Amniotic stem cell (primary cell): ENCODE measurements at regions not wholly inside any gene's neighbourhood (a gene's known extent, or its start where the extent isn't known, plus 50 kb on each side); places are given as distances from the start of the nearest gene placed in this dataset.

Source experiments
- DNase-seq: peaks from one replicate; lab custom pipeline; 2025; lab: John Stamatoyannopoulos, UW

GRCh38 chr10:21172930-21173801 is 276.1 kb upstream of the NEBL start:
- no peak for DNase-seq

DNA sequence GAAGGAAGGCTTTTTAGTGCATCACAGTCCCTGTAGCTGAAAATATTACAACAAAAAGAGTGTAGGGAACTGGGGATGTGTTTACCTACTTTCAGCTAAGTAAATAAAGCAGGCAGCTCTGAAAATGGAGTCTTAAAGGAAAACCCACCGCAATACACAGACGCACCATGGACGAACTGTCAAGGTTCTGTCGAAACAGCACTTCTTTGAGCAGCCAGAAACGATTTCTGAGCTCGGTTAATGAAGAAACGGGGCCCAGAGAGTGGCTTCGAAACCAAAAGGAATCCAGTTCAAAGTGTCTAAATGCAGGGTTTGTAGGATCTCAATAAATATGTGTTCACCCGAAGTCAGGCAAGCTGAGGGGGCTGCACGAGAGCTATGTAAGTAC is 275.4 kb upstream of the NEBL start:
- no peak for DNase-seq

DNA sequence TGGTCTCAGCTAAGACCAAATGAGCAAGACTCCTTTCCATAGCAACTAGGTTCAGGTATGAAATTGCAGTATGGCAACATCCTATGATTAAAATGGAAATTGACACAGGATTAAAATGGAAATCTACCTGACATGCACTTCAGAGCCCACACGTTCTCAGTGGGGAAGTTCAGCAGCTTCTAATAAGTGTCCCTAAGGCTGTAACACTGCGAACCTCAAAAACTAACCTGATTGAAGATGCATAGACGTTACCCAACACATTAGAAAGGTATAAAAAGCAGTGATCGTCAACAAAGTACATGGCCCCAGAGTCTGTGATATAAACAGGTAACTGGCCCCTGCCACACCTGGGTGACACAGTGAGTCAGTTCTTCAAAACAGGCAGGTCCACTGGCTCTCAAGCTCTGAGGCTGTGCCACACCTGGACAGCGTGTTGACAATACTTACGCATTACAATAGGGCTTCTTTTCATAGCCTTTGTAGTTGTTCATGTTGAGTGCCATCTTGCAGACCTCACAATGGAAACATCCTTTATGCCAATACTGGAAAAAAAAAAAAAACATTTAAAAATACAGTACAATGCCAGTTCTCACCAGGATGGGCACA is 274.9 kb upstream of the NEBL start:
- no peak for DNase-seq

DNA sequence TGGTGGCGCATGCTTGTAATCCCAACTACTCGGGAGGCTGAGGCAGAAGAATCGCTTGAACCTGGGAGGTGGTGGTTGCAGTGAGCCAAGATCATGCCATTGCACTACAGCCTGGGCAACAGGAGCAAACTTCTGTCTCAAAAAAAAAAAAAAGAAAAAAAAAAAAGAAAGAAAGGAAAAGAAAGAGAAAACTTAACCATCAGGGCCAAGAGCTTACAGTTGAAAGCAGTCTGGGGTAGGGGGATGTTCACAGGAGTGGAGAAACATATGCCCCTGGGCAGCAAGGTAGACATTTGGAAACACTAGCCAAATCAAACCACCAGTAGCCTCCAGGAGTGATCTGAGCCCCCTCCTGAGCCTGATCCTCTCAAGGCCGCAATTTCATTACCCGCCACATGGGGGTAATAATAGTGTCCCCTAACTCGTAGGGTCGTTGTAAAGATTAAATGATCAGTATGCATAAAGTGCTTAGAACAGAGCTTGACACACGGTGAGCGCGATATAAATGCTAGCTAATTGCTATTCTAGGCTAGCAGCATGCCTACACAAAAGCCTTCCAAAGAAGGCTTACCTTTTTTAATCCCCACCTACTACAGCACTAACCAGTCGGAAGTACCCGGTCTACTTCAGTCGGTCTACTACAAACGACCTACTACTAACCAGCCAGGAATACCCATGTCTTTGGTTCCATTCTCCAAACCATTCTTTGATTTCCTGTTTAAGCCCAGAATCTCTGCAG is 274.3 kb upstream of the NEBL start:
- DNase-seq, result no peak

DNA sequence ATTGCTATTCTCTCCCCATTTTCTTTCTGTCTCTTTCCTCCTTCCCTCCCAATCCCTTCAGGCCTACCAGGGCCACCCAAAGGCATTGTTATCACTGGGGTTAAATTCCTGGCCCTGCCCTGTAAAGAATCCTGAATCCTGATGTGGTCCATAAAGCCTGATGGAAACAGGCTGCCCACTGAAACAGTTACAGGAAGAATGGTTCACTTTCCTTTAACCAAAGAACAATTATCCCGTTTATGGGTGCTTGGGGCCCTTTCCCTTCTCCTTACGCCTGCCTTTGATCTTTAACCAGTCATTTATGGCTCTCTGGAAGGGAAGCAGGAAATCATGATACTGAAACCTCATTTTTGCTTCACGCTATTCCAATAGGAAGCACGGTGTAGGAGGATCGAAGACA is 273.1 kb upstream of the NEBL start:
- no peak for DNase-seq

GRCh38 chr10:21169271-21169670 is 272.2 kb upstream of the NEBL start:
- no peak for DNase-seq

- no peak for DNase-seq
Measured at GRCh38 chr10:21167288-21168010, 270.3 kb upstream of the NEBL start.

- DNase-seq, result no peak
Measured at GRCh38 chr10:21166557-21167287, 269.6 kb upstream of the NEBL start.

DNA sequence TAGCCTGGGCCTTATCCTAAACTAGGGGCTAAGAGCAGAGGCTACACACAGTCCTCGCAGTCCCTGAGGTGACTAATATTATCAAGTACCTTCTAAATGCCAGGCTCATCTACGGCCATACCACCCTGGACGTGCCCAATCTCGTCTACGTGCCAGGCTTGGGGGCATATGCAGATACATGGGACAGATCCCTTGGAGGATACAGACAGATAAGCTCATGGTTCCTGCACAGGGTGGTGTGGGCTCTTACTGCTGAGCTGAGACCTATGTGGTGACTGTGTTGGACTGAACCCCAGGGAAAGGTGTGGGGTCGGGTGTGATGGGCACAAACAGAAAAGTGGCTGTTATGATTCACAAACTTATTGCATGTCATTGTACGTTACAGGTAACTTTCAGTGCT is 268.4 kb upstream of the NEBL start:
- no peak for DNase-seq

GRCh38 chr10:21164687-21165086 is 267.6 kb upstream of the NEBL start:
- DNase-seq, result no peak

- DNase-seq, result no peak
Measured at GRCh38 chr10:21162948-21163347, 265.8 kb upstream of the NEBL start.

DNA sequence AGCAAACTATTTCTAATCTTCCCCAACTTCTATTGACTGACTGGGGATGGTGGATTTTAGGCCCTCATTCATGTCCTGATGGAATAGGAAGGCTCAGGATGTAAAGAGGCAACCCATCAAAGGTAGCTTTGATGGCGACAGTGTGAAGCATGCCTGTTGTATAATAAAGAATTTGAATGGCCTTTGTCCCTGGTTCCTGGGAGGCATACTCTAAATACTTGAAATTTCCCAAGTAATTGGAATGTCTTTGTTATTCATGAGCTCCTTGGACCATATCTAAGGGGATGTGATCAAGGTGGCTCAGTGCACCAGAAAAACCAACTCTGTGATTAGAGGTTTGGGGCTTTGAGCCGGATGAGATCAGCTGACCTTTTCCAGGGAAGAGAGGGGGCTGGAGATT is 264.5 kb upstream of the NEBL start:
- no peak for DNase-seq

DNA sequence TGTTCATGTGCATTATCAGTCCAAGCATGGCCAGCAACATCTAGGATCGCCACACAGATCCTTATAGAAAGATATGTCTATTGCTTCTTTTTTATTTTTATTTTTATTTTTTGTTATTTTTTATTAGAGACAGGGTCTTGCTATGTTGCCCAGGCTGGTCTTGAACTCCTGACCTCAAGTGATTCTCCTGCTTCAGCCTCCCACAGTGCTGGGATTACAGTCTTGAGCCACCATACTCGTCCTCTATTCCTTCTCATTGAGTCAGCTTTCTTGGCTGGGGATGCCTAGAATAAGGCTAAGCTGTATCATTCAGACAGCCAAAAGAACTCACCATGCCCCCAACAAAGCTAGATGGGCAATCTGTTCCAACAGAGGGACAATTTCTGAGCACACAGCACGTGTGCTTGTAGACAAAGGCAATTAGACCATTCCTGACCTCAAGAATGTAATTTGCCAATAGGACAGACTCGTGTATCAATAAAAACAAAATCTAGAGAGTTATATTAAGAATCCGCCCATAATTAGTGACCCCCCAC is 264.0 kb upstream of the NEBL start:
- no peak for DNase-seq

- DNase-seq, result no peak
Measured at GRCh38 chr10:21160116-21160515, 263.0 kb upstream of the NEBL start.

DNA sequence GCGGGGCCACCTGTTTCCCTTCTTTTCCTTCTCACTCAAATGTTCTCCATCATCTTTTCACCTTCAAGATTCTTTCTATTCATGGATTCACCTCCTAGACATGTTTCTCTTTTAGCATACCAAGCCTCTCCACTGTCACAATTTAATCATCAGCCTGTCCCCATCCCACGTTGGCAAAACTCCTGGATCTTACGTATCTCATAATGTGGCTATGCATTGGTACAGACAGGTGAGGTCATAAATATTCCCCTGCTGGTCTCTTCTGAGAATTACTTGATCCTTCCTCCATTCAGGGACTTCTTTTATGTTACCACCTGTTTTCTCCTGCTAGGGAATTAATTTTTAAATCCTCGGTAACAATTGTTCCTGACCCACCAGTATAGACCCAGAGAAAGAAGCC is 262.6 kb upstream of the NEBL start:
- no peak for DNase-seq

- DNase-seq, result no peak
Measured at GRCh38 chr10:21158301-21158700, 261.2 kb upstream of the NEBL start.

DNA sequence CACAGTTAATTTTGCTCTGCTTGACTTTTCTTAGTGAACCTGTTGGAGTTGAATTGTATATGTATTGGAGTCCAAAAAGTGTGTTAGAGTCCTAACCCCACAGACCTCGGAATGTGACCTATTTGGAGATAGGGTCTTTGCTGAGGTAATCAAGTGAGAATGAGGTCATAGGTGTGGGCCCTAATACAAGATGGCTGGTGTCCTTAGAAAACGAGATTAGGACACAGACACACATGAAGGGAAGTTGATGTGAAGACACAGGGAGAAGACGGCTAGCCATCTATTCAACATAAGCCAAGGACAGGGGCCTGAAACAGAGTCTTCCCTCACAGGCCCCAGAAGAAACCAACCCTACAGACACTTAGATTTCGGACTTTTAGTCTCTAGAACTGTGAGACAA is 260.6 kb upstream of the NEBL start:
- DNase-seq, result no peak

GRCh38 chr10:21150166-21150565 is 253.1 kb upstream of the NEBL start:
- no peak for DNase-seq

- no peak for DNase-seq
Measured at GRCh38 chr10:21146436-21146789, 249.3 kb upstream of the NEBL start.

DNA sequence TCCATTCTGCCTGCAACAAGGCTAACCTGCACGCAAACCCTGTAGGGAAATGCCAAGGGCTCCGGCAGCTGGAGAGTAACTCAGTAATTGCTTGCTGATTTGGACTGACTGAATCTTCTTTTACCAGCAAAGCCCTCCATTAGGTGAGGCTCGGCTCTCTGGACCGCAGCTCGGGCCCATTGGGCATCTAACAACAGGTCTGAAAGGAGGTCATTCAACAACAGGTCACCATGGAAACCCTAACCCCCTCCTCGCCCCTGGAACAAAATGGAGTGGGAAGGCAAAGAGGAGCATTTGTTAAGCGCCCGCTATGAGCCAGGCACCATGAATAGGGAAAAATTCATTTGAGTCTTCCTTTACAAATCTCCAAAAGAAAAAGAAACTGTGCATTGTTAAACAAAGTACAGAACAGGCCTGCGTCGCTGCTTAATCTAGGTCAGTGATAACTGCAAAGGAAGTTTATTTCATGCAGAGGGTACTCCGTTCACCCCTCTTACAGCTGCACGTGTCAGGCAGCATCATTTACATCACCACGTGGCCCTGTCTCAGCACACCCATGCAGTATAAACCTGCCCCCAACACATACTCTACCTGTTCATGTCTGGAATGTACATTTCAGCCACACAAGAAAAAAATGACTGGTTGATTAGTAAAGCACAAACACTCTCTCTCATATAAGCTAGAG is 248.8 kb upstream of the NEBL start:
- DNase-seq, result no peak

DNA sequence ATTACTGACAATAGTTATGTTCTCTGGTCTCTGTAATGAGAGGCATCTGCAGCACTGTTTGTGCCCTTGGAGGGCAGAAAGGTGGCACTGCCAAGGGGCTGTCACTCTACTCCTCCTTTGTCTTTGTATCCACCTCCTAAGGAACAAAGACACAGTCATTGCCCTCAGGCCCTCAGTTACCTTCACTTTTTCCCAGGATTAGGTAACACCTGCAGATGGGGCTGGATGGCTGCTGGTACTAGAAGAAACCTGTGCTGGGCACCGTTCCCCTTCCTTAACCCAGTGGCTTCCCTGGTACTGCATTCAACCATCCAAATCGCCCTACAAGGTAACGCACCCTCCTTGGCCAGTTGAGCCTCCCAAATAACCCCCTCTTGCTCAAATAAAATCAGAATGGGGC is 246.9 kb upstream of the NEBL start:
- DNase-seq, result no peak
